Astrocyte (in vitro differentiated cells and primary cell): ENCODE measurements at regions not wholly inside any gene's neighbourhood (a gene's known extent, or its start where the extent isn't known, plus 50 kb on each side); places are given as distances from the start of the nearest gene placed in this dataset.

Experiments used
- CTCF ChIP-seq: IDR thresholded peaks from 2 replicates; pipeline ENCODE4 v1.5.1; 2011; ENCODE audit warnings: low read depth, mild to moderate bottlenecking, inconsistent platforms, low read length, moderate library complexity; ENCODE audit not compliant: insufficient read depth
- EZH2 ChIP-seq: IDR thresholded peaks from 2 replicates; pipeline ENCODE4 v1.6.1; 2012; ENCODE audit warnings: mild to moderate bottlenecking, low read length, inconsistent platforms; ENCODE audit not compliant: insufficient read depth

GRCh38 chr19:29154163-29154562 lies 58.8 kb downstream of the UQCRFS1 start:
- TF ChIP-seq CTCF = no peak
- no peak for TF ChIP-seq EZH2
